Inflammatory macrophage treated with lipopolysaccharide for 4 hours (primary cell): ENCODE measurements at regions not wholly inside any gene's neighbourhood (a gene's known extent, or its start where the extent isn't known, plus 50 kb on each side); places are given as distances from the start of the nearest gene placed in this dataset.
"Not testable (repeated sequence)": the region's sequence is repeated elsewhere in the genome, so short reads cannot be mapped to it uniquely, and the experiment has no call there.

ENCODE experiments used
- DNase-seq: peaks from one replicate; pipeline ENCODE4 v3.0.0-alpha.2; 2020

DNA sequence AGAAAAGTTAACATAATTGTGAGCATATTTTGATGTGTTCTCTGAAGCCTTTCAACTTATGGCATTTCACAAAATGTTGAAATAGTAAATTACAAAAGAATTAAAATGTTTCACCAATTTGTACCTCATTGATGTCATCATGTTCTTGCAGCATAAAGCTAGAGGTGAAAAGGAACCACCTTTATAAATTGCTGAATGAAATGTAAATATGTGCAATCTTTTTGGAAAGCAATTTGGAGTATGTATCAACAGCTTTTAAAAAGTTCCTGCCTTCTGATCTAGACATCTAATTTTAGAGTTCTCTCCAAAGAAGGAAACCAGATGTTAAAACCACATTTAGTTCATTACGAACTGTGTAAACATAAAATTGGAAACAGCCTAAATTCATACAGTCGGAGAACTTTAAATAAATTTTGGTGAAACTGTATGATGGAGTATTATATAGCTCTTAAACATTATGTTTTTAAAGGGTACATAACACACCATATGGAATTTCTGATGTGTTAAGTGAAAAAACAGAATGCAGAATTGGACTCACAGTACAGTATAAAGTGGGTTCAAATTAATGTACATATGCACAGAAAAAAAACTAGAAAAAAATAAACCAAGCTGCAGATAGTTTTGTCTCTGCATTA is 311.2 kb upstream of the NAALADL2 start:
- no peak for DNase-seq

DNA sequence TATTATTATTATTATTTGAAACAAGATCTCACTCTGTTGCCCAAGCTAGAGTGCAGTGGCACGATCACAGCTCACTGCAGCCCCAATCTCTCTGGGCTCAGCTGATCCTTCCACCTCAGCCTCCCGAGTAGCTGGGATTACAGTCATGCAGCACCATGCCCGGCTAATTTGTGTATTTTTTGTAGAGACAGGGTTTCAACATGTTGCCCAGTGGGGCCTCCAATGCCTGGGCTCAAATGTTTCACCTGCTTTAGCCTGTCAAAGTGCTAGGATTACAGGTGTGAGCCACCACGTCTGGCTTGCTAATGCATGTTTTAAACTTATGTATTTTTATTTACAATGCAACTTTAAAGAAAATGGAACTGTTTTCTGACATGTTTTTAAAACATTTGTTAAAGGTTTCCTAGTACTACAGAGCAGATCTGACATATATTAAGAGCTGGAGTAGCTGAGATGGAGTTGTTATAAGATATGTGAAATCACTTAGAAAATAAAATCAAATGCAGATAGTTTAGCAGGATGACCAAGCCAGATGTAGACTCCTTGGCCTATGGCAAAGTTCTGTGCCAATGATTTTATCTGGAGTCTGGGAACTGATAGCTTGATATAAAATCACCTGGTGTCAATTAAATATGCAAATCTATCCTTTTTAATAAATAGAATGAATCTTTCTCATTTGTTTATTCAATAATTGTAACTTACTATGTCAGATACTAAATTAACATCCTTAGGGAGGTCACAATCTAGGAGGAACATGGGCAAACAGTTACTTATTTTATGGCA is 310.1 kb upstream of the NAALADL2 start:
- DNase-seq, result no peak

DNA sequence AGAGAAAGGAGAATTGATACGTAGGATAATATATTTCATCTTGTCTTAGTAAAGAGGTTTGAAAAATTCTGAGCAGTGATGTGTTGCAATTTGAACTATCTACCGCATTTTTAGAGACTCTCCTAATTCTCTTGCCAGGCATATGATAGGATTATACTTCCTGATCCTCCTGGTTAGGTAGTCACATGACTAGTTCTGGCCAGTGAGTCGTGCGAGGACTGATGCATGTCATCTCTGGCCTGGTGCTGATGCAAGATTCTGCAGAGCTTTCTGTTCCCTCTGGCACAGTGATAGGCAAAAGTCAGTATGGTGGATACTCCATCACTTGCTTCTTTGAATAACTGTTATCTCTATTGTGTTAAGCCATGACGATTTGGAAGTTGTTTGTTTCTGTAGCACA is 277.6 kb upstream of the NAALADL2 start:
- DNase-seq, result no peak

DNA sequence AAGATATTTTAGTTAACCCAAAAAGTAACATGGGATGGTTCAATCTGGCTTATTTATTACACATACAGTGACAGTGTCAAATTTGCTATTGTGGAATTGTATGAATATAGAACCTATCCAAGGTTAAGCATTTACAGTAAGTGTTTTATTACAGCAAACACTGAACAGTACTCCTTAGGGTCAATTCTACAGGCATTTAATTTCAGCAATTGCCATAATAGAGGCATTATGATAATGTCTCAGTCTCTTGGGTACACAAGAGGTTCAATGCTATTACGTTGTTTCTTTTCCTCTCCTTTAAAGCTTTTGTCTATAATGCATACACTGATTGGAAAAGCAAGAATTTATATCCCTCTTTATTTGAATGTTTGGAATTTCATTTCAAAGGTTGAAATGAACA is 275.7 kb upstream of the NAALADL2 start:
- no peak for DNase-seq

DNA sequence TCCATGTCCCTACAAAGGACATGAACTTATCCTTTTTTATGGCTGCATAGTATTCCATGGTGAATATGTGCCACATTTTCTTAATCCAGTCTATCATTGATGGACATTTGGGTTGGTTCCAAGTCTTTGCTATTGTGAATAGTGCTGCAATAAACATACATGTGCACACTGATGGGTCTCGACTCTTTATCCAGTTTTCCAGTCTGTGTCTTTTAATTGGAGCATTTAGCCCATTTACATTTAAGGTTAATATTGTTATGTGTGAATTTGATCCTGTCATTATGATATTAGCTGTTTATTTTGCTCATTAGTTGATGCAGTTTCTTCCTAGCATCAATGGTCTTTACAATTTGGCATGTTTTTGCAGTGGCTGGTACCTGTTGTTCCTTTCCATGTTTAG is 272.0 kb upstream of the NAALADL2 start:
- DNase-seq, result not testable (repeated sequence)

DNA sequence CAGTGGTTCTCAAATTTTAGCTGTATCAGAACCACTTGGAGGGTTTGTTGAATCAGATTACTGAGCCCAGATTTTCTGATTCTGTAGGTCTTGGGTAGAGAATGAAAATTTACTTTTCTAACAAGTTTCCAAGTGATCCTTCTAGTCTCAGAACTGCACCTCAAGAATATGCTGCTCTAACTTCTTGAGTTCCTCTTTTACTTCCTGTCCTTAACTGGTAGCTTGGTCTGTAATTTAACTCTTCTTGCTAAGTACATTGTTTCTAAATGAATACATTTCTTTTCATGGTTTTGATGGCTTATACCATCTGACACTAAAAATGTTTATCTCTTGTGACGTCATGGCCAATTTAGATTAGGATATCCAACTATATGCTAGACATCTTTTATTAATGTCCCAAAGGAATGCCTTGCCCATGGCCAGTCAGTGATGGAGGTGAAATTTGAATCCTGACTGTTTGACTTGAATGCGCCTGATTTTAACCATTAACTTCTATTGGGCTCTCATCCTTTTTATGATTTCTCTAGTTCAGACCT is 262.6 kb upstream of the NAALADL2 start:
- DNase-seq, result no peak

DNA sequence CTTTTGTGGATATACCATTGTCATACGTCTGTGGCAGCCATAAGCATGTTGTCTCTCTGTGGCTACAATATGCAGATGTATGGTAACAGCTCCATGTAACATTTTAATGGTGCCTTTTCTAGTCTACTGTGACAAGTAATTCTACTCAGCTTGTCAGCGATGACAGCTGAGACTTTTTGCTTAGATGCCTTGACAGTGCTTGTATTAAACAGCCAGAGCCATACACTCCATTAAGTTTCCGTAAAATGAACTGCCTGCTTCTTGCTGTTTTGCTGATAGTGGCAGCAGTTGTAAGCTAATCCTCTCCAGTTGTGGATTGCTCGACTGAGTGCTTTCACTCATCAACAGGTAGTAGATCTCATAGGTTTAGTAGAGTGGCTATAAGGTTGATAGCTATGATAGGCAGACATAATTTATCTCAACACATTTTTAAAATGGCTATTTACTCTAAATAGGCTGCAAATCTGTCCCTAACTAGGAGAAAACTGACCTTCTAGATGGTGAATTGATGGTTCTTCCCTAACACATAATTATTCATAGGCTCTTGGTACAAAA is 260.2 kb upstream of the NAALADL2 start:
- no peak for DNase-seq

DNA sequence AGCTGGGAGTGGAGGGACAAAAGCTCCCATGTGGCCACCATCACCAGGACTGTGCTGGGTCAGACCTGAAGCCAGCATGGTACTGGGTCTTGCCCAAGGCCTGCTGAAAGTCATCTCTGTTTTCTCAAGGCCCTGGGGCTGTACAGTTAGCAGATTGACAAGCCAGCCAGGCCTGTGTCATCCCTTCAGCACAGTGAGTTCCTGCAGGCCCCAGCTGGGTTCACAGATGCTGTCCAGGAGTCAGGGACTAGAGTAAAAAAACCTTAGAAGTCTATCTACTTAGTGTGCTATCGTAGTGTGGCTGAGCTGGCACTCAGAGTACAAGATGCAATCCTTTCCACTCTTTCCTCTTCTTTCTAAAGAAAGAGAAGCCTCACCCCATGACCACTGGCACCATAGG is 246.0 kb upstream of the NAALADL2 start:
- DNase-seq, result no peak

DNA sequence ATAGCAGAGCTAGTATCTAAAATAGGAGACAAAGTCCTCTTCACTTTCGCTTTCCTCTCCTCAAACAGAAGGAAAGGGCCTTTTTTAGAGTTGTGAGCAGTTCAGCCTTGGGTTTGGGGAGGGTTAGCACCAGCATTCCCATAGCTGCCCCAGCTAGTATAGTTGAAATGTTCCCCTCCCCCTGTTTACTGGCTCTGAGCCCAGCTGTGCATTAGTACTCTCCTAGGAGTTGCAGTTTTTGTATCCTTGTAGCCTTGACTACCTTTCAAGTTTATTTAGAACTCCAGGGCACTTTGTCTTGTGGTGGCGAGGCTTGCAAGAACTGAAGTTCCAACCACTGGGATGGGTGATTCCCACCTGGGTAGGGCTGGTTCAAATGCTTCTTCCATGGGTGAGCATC is 245.1 kb upstream of the NAALADL2 start:
- no peak for DNase-seq

DNA sequence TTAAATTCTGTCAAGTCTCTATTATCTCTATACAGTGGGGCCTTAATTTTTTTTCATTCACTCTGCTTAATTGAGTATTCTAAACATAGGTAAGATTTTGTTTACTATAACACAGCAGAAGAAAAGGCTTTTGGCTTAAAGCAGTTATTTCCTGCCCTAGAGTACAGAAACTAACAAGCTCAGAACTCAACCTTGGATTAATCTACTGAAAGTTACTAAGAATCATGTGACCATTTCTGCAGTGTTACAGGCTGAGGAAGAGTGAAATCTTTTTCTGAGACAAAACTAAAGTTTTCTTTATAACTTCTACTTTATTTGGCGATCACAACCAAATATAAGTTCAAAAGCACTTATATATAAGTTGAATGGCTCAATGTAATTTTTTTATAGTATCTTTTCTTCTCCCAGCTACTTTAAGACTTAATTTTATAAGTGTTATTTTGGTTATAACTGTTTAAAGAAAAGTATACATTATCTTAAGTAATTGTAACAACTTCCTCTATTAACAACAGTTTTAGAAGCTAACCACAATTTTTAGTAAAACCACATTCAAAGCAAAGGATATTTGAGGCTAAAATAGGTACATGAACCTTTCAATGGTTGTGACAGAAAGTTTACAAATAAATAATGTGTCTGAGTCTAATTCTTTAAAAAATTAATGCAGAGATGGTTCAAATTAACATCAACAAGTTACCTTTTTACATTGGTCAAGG is 240.6 kb upstream of the NAALADL2 start:
- peak; percentile 24 for DNase-seq

DNA sequence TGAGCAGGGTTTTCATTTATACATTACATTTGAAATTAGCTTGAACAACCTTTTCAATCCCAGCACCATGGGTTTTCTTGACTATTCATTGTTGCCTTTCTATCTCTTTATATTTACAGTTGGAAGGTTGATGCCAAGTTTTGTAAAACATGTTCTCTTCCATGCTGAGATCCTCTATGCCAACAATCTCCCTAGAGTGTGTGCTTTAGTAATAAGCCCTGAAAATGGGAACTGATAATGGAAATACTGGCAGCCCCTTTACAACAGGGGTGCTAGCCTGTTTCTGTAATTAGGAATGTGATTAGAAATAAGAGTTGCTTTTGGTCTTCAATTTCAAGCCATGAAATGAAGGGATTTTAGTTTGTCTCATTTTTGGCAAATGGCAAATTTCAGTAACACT is 239.9 kb upstream of the NAALADL2 start:
- DNase-seq, result no peak

DNA sequence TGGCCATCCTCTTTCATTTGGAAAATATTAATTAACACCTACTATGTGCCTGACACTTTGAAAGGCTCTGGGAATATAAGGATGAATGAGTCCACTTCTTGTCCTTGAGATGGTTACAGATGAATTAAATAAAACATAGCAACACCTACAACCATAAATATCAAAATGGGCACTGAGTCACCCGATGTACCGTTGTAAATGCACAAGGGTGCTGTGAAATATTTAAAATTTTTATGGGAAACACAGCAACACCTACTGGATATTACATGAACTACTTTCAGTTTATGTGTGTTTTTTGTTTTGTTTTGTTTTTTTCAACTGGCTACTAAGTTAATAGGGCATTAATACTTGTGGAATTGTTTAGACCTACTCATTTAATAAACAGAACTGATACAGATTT is 239.0 kb upstream of the NAALADL2 start:
- peak; percentile 50 for DNase-seq

DNA sequence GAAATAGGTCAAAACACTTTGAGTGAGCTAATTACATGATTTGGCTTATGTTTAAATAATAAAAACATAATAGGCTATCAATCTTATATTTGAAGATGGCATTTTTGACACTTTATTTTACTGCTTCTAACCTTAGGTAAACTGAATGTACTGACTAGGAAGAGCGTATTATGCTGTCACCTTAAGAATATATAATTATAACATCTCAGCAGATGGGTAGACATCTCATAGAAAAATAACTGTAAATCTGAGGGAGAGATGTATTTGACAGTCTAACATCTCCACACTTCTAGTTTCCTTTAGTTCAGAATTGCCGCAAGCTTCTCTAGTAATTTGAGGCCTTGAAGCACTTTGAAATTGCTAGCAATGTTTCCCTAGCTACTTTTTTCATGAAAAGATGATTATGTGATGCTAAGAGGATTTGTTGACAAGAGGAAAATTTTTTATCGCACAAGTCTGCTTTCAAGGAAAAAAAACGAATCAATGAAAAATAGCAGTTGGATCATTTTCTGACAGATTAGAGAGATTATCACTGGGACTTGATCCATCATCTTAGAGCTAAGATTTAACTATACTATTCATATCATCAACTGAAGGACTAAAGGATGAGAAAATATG is 238.2 kb upstream of the NAALADL2 start:
- no peak for DNase-seq

DNA sequence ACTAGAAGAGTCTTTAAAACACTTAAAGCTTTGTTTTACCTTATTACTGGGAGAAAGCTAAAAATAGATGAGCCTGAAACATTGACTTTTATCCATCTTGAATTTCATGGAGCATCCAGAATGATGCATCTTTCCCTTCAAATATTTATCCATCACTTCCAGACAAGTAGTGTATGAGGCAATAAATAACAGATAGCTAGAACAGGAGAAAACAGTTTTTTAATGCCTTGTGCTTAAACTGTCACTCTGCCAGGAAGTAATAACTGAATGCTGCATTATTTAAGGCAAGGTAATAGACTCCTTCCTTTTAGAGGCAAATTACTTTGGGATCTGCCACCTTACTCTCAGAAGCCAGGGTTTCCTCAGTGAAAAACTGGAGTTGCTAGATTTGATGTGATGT is 225.8 kb upstream of the NAALADL2 start:
- no peak for DNase-seq

DNA sequence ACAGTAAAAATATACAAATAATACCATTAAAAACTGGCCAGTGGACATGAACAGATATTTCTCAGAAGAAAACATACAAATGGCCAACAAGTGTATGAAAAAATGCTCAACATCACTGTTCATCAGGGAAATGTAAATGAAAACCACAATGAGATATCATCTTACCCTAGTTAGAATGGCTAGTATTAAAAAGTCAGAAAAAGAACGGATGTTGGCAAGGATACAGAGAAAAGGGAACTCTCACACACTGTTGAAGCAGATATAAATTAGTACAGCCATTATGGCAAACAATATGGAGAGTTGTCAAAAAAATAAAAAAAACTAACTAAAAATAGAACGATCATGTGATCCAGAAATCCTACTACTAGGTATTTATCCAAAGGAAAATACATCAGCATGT is 222.7 kb upstream of the NAALADL2 start:
- DNase-seq, result no peak

DNA sequence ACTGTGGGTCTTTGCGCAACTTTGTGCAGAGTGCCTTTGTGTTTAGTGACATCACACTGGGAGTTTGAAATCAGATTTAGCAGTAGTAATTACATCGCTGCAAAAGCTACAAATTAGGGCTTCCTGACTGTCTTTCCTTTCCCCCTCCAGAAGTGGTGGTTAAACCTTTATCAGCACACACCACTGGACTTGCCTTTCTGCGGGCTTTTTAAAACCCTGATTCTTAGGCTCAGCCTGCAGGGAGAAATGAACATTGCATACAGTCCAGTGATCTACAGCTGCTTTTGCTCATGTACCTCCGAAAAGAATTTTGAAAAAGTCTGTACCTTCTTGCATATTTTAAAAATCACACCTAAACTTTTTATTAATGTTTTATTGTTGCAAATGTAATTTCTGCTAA is 219.7 kb upstream of the NAALADL2 start:
- no peak for DNase-seq

DNA sequence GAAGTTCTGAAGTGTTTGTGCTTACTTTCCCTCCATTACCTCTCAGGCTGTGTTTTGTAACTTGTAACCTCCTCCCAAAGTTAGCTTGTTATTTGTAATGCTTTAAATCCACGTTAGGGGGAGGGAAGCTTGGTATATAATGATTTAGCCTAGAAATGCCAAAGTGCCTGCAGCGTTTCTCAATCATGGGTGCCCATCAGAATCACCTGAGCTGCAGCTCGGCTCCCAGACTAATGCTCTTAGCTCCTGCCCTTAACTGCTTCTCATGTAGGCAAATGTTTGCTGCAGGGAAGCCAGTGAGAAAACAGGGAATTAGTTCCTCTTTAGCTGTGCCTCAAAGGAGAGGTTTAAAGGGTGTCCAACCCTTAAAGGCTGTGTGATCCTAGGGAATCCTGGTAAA is 219.2 kb upstream of the NAALADL2 start:
- DNase-seq, result no peak

DNA sequence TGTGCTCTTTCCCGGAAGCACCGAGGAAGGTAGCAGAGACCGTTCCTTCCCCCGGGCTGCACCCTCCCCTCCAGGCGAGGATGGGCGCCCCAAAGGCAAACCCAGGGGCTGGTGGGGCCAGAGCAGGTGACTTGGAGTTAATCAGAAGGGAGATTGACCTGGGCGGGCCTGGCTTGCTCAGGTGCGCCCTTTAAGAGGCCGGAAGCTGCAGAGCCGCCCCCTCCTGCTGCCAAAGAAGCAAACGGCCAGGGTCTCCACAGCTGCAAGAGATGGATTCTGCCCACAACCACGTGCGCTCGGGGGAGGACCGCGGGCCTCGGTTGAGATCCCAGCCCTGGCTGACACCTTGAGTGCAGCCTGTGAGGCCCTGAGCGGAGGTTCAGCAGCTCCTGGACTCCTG is 218.2 kb upstream of the NAALADL2 start:
- DNase-seq, result no peak

DNA sequence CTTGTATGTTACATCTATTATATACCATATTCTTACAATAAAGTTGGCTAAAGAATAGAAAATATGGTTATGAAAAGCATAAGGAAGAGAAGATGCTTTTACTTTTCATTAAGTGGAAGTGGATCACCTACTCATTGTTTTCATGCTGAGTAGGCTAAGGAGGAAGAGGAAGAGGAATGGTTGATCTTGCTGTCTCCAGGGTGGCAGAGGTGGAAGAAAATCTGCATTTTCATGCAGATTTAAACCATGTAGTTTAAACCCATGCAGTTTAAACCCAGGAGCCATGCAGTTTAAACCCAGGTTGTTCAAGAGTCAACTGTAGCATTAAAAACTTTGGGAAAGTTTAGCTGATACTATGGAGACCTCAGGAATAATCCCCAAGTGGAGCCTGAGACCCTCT is 214.8 kb upstream of the NAALADL2 start:
- no peak for DNase-seq

DNA sequence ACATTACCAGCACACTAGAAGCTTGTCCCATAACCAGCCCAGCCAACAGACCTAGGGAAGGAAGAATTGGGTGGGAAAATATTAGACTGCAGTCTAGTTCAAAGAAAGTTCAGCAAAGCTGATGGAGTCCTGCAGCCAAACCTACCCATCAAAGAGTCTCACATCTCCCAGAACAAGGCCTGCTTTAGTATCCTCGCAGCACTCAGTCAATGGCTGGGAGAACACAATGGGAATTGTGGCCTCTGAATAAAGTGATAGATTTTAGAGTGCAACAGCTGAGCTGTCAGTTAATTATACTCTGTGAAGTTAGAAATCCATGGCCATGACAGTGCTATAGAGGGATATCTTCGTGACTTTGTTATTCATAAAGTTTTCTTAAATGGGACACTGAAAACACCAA is 207.2 kb upstream of the NAALADL2 start:
- DNase-seq, result no peak

DNA sequence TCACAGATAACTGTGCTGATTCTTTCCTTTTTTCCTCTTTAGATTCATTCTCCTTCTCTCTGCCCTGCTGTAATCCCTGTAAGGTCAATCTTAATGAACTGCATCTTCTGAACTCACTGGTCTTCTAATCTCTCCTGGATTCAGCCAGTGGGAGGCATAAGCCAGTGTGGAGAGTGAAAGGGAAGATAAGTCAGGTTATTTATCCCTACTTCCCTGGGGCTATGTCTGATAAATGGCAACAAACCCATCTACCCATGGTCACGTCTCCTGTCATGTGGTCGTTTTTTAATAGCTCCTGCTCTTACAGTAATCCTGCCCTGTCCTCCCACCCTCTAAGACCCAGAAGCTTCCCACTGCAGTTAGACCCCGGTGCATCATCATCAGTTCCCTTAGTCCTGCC is 199.6 kb upstream of the NAALADL2 start:
- no peak for DNase-seq

DNA sequence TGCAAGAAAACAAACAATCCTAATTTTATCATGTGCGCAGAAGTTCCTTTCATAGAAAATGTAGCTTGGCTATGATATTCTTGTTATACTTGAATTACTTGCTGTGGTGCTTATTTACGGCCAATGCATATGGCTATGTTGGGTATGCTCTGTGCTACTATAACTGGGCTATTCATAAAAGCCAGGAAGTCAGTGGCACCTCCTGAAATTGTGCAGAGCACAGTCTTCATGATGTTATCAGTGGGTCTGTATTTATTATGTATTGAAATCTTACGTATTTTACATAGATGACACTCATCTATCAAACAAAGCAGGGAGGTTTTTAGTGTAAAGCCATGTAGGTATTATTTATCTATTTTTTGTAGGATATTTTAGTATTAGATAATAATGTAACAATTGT is 196.5 kb upstream of the NAALADL2 start:
- DNase-seq, result no peak

DNA sequence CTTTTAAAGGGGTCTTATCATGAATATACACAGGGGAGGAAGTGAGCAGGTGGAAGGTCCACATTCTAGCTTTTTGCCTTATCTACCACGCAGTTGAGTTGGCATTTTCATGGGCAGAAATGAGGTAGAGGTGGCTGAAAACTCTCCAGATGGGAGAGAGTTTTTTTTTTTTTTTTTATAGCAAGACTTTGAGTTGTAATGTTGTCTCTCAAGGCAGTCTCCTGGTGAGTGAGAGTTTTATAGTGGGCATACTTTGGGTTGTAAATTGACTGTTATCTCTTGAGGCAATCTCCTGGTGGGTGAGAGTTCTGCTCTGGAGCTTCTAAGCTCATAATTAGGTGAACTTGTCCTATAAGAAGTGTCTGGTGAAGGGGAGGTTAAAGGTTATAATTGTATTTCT is 191.7 kb upstream of the NAALADL2 start:
- DNase-seq, result no peak
